NCI-H69 (cell line): ENCODE measurements at regions not wholly inside any gene's neighbourhood (a gene's known extent, or its start where the extent isn't known, plus 50 kb on each side); places are given as distances from the start of the nearest gene placed in this dataset.
A peak's percentile ranks its signal among the peaks of the same experiment; 100 is the strongest.
"Not testable (repeated sequence)": the region's sequence is repeated elsewhere in the genome, so short reads cannot be mapped to it uniquely, and the experiment has no call there.

Experiments used
- DNase-seq: peaks from one replicate; lab custom pipeline; 2025; lab: John Stamatoyannopoulos, UW

GRCh38 chr2:106339609-106340008, 128.6 kb downstream of the RGPD3 start:
- no peak for DNase-seq

GRCh38 chr2:106339132-106339531, 129.1 kb downstream of the RGPD3 start:
- DNase-seq, result peak; percentile 7

GRCh38 chr2:106338043-106338442, 130.2 kb downstream of the RGPD3 start:
- DNase-seq, result peak; percentile 41

- peak; percentile 36 for DNase-seq
These were observed 131.5 kb downstream of the RGPD3 start for GRCh38 chr2:106336737-106337136.

GRCh38 chr2:106336108-106336507, 132.1 kb downstream of the RGPD3 start:
- no peak for DNase-seq

GRCh38 chr2:106334802-106335201, 133.4 kb downstream of the RGPD3 start:
- DNase-seq, result no peak

- not testable (repeated sequence) for DNase-seq
These were observed 134.8 kb downstream of the RGPD3 start for GRCh38 chr2:106333253-106333873.

GRCh38 chr2:106332054-106332453, 136.2 kb downstream of the RGPD3 start:
- DNase-seq, result peak; percentile 76

- DNase-seq, result not testable (repeated sequence)
These were observed 136.5 kb upstream of the UXS1 start for GRCh38 chr2:106330384-106331261.

- DNase-seq, result no peak
These were observed 129.4 kb upstream of the UXS1 start for GRCh38 chr2:106323337-106324013.

GRCh38 chr2:106322281-106322680, 128.2 kb upstream of the UXS1 start:
- no peak for DNase-seq

GRCh38 chr2:106320439-106320838, 126.3 kb upstream of the UXS1 start:
- DNase-seq, result not testable (repeated sequence)

GRCh38 chr2:106316915-106317314, 122.8 kb upstream of the UXS1 start:
- DNase-seq, result peak; percentile 3

- DNase-seq, result peak; percentile 81
These were observed 120.3 kb upstream of the UXS1 start for GRCh38 chr2:106314444-106314843.

GRCh38 chr2:106311041-106311370, 116.9 kb upstream of the UXS1 start:
- DNase-seq, result no peak

- DNase-seq, result no peak
These were observed 113.8 kb upstream of the UXS1 start for GRCh38 chr2:106307860-106308259.

- no peak for DNase-seq
These were observed 112.3 kb upstream of the UXS1 start for GRCh38 chr2:106306387-106306786.

- no peak for DNase-seq
These were observed 110.6 kb upstream of the UXS1 start for GRCh38 chr2:106304612-106305184.

GRCh38 chr2:106299696-106300095, 105.6 kb upstream of the UXS1 start:
- DNase-seq, result no peak

- no peak for DNase-seq
These were observed 102.2 kb upstream of the UXS1 start for GRCh38 chr2:106296182-106296815.

GRCh38 chr2:106294182-106294581, 100.1 kb upstream of the UXS1 start:
- no peak for DNase-seq

- no peak for DNase-seq
These were observed 99.2 kb upstream of the UXS1 start for GRCh38 chr2:106293271-106293783.
